HG02852 (cell line): ENCODE measurements at regions not wholly inside any gene's neighbourhood (a gene's known extent, or its start where the extent isn't known, plus 50 kb on each side); places are given as distances from the start of the nearest gene placed in this dataset.

Experiments used
- ATAC-seq: cut with Tn5 transposase; IDR thresholded peaks from one replicate; pipeline ENCODE4 v1.9.1; 2021; ENCODE audit warnings: mild to moderate bottlenecking, moderate library complexity; ENCODE audit not compliant: unreplicated experiment

- ATAC-seq: no peak
Measured at GRCh38 chrX:131764216-131764615, 220.3 kb downstream of the OR13H1 start.

DNA sequence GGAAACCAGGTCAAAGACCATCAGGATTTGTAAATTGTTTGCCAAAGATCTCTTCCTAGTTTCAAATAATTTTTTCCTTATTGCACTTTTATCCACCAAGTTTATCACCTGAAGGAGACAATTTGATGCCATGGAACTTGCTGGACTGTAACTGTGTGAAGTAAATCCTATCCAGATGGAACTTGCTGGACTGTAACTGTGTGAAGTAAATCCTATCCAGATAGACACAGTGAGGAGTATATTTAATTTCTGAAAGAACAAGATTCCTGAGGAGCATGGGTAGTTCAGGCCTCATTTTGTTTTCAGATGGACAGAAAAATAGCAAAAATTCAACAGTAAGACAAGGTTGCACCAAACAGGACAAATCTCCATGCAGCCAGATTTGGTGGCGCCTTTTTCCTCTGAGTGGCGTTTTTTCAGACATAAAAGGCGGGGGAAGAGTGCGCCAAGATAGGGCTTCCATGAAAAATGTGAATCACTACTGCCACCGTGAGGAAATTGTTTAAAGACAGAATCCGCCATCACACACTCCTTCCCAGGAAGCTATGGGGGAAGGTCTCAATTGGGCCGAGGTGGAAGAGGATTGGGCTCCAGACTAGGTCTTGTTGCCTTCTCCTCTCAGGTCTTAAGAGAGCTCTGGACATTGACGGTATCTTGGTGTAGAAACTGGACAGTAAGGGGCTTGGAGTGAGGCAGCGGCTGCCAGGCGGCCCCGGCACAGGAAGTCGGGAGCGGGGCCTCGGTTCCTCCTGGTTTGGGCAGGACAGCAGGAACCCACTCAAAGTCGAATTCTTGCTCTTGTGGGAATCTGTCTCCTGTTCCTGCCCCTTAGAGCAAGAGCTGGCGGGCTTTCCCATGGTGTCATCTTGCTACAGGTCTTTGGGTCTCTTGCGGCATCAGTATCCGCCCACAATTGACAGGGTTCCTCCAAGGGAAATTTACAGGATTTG is 234.7 kb downstream of the OR13H1 start:
- ATAC-seq: peak; percentile 72

DNA sequence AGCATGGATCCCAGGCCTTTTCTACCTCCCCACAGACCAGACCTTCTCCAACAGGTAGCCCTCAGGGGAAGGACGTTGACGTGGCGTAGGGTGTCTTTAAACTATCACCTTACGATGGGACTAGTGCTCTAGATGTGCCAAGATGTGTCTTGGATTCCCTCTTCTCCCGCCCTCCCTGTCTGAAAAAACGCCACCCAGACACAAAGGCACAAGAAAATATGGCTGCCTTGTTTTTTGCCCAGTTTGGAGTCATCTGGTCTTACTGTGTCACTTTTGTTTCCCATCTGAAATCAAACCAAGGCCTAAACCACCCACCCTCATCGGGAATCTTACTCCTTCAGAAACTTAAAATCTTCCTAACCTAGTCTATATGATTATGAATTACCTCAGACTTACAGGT is 235.4 kb downstream of the OR13H1 start:
- ATAC-seq: no peak

DNA sequence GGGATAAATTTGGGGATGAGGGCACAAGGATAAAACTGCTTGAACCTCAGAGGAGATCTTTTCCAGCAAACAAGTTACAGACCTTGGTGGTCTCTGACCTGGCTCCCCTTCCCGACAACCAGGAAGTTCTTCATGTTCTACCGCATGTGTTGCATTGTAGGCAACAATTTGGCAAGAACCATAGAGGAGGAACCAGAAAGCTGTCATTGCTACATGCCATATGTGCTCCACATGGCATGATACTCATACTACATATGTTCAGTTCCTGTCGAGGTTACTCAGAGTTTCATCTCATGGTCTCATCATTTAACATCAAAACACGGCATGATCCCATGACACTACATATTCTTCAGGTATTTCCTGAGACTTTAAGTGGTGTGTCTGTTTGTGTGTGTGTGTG is 235.9 kb downstream of the OR13H1 start:
- no peak for ATAC-seq

DNA sequence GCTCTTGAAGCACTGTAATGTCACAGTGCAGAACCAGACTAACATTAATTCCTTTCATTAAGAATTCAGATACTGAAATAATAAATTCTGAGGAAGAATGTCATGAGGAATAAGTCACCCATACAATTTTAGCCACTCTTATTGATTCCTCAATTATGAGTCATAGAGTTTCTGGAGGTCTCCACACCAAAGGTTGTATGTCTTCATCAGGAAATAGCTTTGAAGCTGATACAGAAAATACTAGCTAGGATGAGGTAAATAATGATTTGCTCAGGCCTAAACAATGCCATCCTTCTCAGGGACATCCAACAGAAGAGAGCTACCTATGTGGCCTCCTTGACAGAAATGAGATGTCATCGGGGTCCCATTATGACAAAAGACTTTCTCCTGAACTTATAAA is 238.8 kb downstream of the OR13H1 start:
- no peak for ATAC-seq

GRCh38 chrX:131783555-131784308 is 239.4 kb upstream of the STK26 start:
- peak; percentile 54 for ATAC-seq

DNA sequence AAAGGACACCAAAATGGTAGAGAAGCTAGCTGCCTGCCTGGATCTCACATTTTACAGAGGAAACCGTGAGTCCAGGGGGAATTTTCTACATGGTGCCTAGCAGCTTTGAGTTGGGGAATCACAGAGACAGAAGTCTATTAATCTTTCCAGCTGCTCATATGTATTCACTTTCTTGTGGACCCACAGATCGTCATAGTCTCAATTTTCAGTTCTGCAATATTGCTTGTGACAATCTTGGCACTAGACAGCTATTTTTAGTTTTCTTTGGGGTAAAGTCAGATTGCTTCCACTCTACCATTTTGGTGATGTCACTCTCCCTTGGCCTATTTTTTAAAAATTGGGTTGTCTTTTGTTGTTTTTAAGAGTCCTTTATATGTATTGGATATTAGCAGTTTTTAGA is 233.4 kb upstream of the STK26 start:
- ATAC-seq: peak; percentile 47

DNA sequence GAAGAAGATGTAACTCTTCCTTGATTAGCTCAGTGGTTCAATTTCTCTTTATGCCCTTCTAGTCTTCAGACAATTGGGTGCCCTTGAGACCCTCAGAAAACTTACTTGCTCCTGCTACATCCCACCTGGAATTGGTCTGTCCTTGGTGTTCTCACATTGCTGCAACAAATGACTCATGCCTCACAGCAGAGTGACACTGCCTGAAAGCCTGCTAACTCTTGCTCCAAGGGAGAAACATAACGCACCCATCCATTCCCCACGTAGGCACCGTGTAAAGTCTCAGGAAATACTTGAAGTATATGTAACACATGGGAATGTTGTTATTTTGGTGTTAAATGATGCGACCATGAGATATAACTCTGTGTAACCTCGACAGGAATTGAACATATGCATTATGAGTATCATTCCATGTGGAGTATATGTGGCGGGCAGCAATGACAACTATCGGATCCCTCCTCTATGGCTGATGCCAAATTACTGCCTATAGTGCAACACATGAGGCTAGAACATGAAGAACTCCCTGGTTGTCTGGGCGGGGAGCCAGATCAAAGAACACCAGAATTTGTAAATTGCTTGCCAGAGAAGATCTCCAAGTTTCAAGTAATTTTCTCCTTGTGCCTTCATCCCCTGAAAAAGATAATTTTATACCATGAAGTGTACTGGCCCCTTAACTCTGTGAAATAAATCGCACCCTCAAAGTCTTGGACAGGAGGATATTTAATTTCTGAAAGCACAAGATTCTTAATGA is 231.3 kb upstream of the STK26 start:
- no peak for ATAC-seq

DNA sequence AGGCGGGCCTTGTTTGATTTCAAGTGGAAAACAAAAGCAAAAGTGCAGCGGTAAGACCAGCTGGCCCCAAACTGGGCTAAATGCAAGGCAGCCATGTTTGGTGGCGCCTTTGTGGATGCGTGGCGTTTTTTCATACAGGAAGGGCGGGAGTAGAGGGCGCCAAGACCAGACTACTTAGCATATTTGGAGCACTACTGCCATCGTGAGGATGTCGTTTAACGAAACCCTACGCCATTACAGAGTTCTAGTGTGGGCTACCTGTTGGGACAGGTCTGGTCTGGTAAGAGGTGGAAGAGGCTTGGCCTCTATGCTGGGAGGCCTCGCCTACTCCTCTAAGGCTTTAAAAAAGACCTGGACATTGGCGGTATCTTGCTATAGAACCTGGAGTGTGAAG is 230.7 kb upstream of the STK26 start:
- peak; percentile 69 for ATAC-seq

DNA sequence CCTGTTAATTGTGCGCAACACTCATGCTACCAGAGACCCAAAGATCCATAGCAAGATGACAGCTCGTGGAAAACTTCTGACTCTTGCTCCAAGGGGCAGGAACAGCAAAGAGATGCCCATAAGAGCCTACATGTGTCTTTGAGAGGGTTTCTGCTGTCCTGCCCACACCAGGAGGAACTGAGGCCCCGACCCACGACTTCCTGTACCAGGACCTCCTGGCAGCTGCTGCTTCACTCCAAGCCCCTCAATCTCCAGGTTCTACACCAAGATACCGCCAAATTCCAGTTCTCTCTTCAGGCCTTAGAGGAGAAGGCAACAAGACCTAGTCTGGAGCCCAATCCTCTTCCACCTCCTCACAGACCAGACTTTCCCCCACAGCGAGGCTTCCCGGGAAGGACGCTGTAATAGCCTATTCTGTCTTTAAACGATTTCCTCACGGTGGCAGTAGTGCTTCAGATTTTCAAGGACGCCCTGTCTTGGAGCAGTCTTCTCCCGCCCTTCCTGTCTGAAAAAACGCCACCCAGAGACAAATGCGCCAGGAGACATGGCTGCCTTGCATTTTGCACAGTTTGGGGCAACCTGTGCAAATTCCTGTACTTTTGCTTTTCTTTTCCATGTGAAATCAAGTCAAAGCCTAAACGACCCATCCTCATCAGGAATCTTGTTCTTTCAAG is 230.2 kb upstream of the STK26 start:
- ATAC-seq: peak; percentile 54

GRCh38 chrX:131795442-131796229 is 227.5 kb upstream of the STK26 start:
- ATAC-seq: no peak

DNA sequence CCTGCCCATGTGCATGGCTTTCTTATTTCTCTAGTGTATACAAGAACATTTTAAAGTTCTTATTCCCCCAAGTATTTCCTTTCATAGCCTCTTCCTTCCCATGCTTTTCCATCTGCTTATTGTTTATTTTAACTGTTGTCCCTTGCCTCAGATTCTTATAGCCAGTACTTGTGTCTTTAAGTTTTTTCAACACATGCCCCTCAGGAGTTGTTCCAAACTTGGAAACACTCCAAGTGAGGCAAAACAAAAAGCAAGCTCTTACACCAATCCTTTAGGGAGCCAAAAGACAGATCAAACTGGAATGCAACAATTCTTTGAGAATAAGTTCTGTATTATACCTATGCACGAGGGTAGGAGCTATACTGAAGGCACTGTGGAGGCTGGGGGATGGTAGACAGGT is 222.0 kb upstream of the STK26 start:
- no peak for ATAC-seq

DNA sequence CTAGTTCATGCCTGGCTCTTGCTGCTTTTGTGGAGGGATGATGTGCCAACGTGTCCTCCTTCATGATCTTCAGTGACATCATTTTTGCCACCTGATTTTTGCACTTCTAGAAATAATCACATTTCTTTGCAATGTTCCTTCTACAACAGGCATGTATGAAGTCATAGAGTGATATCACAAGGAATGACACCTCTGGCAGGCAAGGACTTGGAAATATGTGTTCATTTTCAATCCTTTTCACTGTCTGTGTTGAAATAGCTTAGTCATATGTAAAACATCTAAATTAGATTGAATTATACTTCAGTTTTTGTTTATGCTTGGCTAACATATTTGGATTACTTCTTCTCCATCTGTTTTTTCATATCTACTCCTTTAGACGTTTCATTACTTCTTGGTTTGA is 221.2 kb upstream of the STK26 start:
- no peak for ATAC-seq

- ATAC-seq: peak; percentile 83
Measured at GRCh38 chrX:131802836-131803626, 220.1 kb upstream of the STK26 start.

- ATAC-seq: peak; percentile 89
Measured at GRCh38 chrX:131812847-131813825, 210.0 kb upstream of the STK26 start.

DNA sequence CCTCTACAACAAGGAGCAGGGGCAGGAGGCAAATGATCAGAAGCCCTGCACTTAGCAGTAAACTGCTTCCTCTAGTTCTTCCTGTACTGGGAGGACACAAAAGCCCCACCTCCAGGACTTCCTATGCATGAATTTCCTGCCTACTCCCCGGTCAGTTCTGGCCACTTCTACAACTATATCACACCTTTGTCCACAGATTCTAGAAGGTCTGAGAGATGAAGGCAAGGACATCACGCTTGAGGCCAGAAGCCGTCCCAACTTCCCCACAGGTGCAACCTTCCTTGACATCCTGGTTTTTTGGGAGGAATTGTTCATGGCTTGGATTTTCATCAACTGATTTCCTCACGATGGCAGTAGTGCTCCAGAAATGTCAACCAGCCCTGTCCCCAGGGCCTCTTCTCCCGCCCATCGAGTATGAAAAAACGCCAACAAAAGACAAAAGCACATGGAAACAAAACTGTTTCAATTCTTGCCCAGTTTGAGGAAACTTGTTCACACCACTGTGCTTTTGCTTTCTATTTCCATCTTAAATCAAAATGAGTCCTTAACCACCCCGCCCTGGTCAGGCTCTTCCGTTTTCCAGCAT is 206.5 kb upstream of the STK26 start:
- peak; percentile 65 for ATAC-seq

DNA sequence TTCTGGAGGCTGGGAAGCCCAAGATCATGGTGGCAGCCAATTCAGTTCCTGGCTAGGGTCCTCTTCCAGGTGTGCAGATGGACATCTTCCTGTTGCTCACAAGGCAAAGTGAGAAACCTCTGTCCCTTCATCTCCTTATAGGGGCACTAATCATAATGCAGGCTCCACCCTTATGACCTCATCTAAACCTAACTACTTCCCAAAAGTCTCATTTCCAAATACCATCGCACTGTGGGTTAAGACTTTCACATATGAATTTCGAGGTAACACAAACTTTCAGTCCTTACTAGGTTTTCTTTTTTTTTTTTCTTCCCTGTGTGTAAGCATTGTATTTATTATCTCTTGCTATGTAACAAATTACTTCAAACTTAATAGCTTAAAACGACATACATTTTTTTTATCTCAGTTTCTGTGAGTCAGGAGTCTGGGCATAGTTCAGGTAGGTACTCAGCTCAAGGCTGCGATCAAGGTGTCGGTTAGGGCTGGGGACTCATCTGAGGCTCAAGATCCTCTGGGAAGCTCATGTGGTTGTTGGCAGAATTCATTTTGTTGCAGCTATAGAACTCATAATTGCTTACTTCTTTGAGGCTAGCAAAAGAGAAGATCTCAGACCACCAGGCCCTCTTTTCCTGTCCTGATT is 204.7 kb upstream of the STK26 start:
- no peak for ATAC-seq
